ENCODE measurements at regions not wholly inside any gene's neighbourhood (a gene's known extent, or its start where the extent isn't known, plus 50 kb on each side); places are given as distances from the start of the nearest gene placed in this dataset.

- H3K27me3 ChIP-seq (ENCODE audit: insufficient read depth, low read length, poor library complexity), result peaks cover 25% of the 10 kb centered on the region
- no peaks in the 10 kb centered on the region; the same call in 1 of the 2 replicates for H4K20me1 ChIP-seq (ENCODE audit: insufficient read depth, low read length)
- H3K9me3 ChIP-seq (ENCODE audit: insufficient read depth, low read length, severe bottlenecking), result no peaks in the 10 kb centered on the region
- no peaks in the 10 kb centered on the region for H3K79me2 ChIP-seq (ENCODE audit: insufficient read depth, low read length)
- ATAC-seq (ENCODE audit: insufficient read depth, low read depth), result no peak
- no peak for TF ChIP-seq CTCF (IDR thresholded peaks at IDR 0.05; ENCODE audit: borderline replicate concordance, extremely low read depth, low read length, poor library complexity, severe bottlenecking)
- TF ChIP-seq EZH2 (IDR thresholded peaks at IDR 0.05; ENCODE audit: borderline replicate concordance, low read depth, low read length, severe bottlenecking), result no peak
- H3K36me3 ChIP-seq (ENCODE audit: insufficient read depth, low read length), result no peaks in the 10 kb centered on the region
- no peak overlapping the region for H2AFZ ChIP-seq (ENCODE audit: low read depth, low read length)
- H3K4me3 ChIP-seq (ENCODE audit: low read depth in 1 of 2, low read length in 2 of 2), result no peak overlapping the region
- DNase-seq, result no peak
- no peaks in the 10 kb centered on the region for H3K4me1 ChIP-seq (ENCODE audit: insufficient read depth, low read length)
- H3K4me2 ChIP-seq (ENCODE audit: insufficient read depth, low read length), result no peak overlapping the region
- H3K27ac ChIP-seq (ENCODE audit: low read length), result no peak overlapping the region
- H3K9ac ChIP-seq (ENCODE audit: low read depth, low read length), result no peak overlapping the region
These were observed 132.8 kb downstream of the PFDN4 start for GRCh38 chr20:54340667-54341081.

GRCh38 chr20:54342258-54342920, 133.0 kb upstream of the DOK5 start:
- H3K79me2 ChIP-seq (ENCODE audit: insufficient read depth, low read length), result no peaks in the 10 kb centered on the region
- no peak overlapping the region for H3K4me3 ChIP-seq (ENCODE audit: low read depth in 1 of 2, low read length in 2 of 2)
- H4K20me1 ChIP-seq (ENCODE audit: insufficient read depth, low read length), result no peaks in the 10 kb centered on the region; the same call in 1 of the 2 replicates
- no peak for TF ChIP-seq EZH2 (IDR thresholded peaks at IDR 0.05; ENCODE audit: borderline replicate concordance, low read depth, low read length, severe bottlenecking)
- TF ChIP-seq CTCF (IDR thresholded peaks at IDR 0.05; ENCODE audit: borderline replicate concordance, extremely low read depth, low read length, poor library complexity, severe bottlenecking), result no peak
- no peaks in the 10 kb centered on the region for H3K9me3 ChIP-seq (ENCODE audit: insufficient read depth, low read length, severe bottlenecking)
- H3K4me1 ChIP-seq (ENCODE audit: insufficient read depth, low read length), result no peaks in the 10 kb centered on the region
- H2AFZ ChIP-seq (ENCODE audit: low read depth, low read length), result no peak overlapping the region
- H3K36me3 ChIP-seq (ENCODE audit: insufficient read depth, low read length), result no peaks in the 10 kb centered on the region
- no peak overlapping the region for H3K4me2 ChIP-seq (ENCODE audit: insufficient read depth, low read length)
- no peak overlapping the region for H3K9ac ChIP-seq (ENCODE audit: low read depth, low read length)
- peaks cover 25% of the 10 kb centered on the region for H3K27me3 ChIP-seq (ENCODE audit: insufficient read depth, low read length, poor library complexity)
- no peak overlapping the region for H3K27ac ChIP-seq (ENCODE audit: low read length)
- ATAC-seq (ENCODE audit: insufficient read depth, low read depth), result no peak
- DNase-seq, result no peak

- no peaks in the 10 kb centered on the region; the same call in 1 of the 2 replicates for H4K20me1 ChIP-seq (ENCODE audit: insufficient read depth, low read length)
- no peak overlapping the region for H2AFZ ChIP-seq (ENCODE audit: low read depth, low read length)
- H3K27me3 ChIP-seq (ENCODE audit: insufficient read depth, low read length, poor library complexity), result peaks cover 25% of the 10 kb centered on the region
- H3K79me2 ChIP-seq (ENCODE audit: insufficient read depth, low read length), result no peaks in the 10 kb centered on the region
- TF ChIP-seq CTCF (IDR thresholded peaks at IDR 0.05; ENCODE audit: borderline replicate concordance, extremely low read depth, low read length, poor library complexity, severe bottlenecking), result no peak
- TF ChIP-seq EZH2 (IDR thresholded peaks at IDR 0.05; ENCODE audit: borderline replicate concordance, low read depth, low read length, severe bottlenecking), result no peak
- ATAC-seq (ENCODE audit: insufficient read depth, low read depth) (no peak), DNase-seq (no peak)
- no peak overlapping the region for H3K4me3 ChIP-seq (ENCODE audit: low read depth in 1 of 2, low read length in 2 of 2)
- no peak overlapping the region for H3K9ac ChIP-seq (ENCODE audit: low read depth, low read length)
- H3K4me1 ChIP-seq (ENCODE audit: insufficient read depth, low read length), result no peaks in the 10 kb centered on the region
- no peak overlapping the region for H3K4me2 ChIP-seq (ENCODE audit: insufficient read depth, low read length)
- H3K9me3 ChIP-seq (ENCODE audit: insufficient read depth, low read length, severe bottlenecking), result no peaks in the 10 kb centered on the region
- no peaks in the 10 kb centered on the region for H3K36me3 ChIP-seq (ENCODE audit: insufficient read depth, low read length)
- H3K27ac ChIP-seq (ENCODE audit: low read length), result no peak overlapping the region
These were observed 132.3 kb upstream of the DOK5 start for GRCh38 chr20:54343099-54343498.

Data from DND-41 (cell line).